ENCODE measurements at regions not wholly inside any gene's neighbourhood (a gene's known extent, or its start where the extent isn't known, plus 50 kb on each side); places are given as distances from the start of the nearest gene placed in this dataset.

DNA sequence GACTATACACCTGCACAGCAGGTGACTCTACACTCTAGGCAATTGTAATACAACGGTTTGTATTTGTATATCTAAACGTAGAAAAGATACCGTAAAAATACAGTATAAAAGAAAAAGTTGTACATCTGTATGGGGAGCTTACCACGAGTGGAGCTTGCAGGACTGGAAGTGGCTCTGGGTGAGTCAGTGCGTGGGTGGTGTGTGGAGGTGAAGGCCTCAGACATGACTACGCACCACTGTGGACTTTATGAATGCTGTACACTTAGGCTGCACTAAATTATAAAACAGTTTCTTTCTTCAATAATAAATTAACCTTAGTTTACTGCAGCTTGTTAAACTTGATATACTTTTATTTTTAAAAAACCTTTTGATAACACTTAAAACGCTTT is 85.0 kb upstream of the FAT1 start:
- no peak overlapping the region for H3K4me3 ChIP-seq (ENCODE audit: severe bottlenecking)
- no peaks in the 10 kb centered on the region for H3K9me3 ChIP-seq (ENCODE audit: severe bottlenecking)
- no peak overlapping the region for H3K27ac ChIP-seq (ENCODE audit: poor library complexity, severe bottlenecking)
- no peak for TF ChIP-seq CTCF (IDR thresholded peaks at IDR 0.05; ENCODE audit: poor library complexity, severe bottlenecking)
- H3K4me1 ChIP-seq (ENCODE audit: insufficient read depth, poor library complexity, severe bottlenecking): peaks cover 7% of the 10 kb centered on the region
- H3K36me3 ChIP-seq (ENCODE audit: low read depth): no peaks in the 10 kb centered on the region
- DNase-seq (ENCODE audit: low spot score): peak; percentile 65
- peak; percentile 85 for ATAC-seq (ENCODE audit: low read depth)
- no peaks in the 10 kb centered on the region for H3K27me3 ChIP-seq (ENCODE audit: insufficient read depth, poor library complexity, severe bottlenecking)

DNA sequence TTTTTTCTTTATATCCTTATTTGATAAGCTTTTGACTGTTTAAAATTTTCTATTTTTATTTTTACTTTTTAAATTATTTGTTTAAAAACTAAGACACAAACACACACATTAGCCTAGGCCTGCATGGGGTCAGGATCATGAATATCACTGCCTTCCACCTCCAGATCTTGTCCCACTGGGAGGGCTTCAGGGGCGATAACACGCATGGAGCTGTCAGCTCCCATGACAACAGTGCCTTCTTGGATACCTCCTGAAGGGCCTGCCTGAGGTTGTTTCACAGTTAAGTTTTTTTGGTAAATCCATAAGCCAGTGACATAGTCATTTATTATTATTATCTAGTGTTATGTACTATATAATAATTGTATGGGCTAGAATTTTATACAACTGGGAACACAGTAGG is 85.4 kb upstream of the FAT1 start:
- Histone ChIP-seq H3K4me1 (ENCODE audit: insufficient read depth, poor library complexity, severe bottlenecking) (peaks cover 7% of the 10 kb centered on the region), H3K27ac (ENCODE audit: poor library complexity, severe bottlenecking) (no peak overlapping the region), H3K4me3 (ENCODE audit: severe bottlenecking) (no peak overlapping the region), H3K9me3 (ENCODE audit: severe bottlenecking) (no peaks in the 10 kb centered on the region), H3K36me3 (ENCODE audit: low read depth) (no peaks in the 10 kb centered on the region), H3K27me3 (ENCODE audit: insufficient read depth, poor library complexity, severe bottlenecking) (no peaks in the 10 kb centered on the region)
- ATAC-seq (ENCODE audit: low read depth) (no peak), DNase-seq (ENCODE audit: low spot score) (no peak)
- TF ChIP-seq CTCF (IDR thresholded peaks at IDR 0.05; ENCODE audit: poor library complexity, severe bottlenecking): no peak

GRCh38 chr4:186810613-186811150 is 87.0 kb upstream of the FAT1 start:
- no peak overlapping the region for H3K4me3 ChIP-seq (ENCODE audit: severe bottlenecking)
- no peaks in the 10 kb centered on the region for H3K27me3 ChIP-seq (ENCODE audit: insufficient read depth, poor library complexity, severe bottlenecking)
- H3K36me3 ChIP-seq (ENCODE audit: low read depth): no peaks in the 10 kb centered on the region
- no peaks in the 10 kb centered on the region for H3K9me3 ChIP-seq (ENCODE audit: severe bottlenecking)
- ATAC-seq (ENCODE audit: low read depth) (no peak), DNase-seq (ENCODE audit: low spot score) (no peak)
- H3K27ac ChIP-seq (ENCODE audit: poor library complexity, severe bottlenecking): no peak overlapping the region
- peaks cover 7% of the 10 kb centered on the region for H3K4me1 ChIP-seq (ENCODE audit: insufficient read depth, poor library complexity, severe bottlenecking)
- no peak for TF ChIP-seq CTCF (IDR thresholded peaks at IDR 0.05; ENCODE audit: poor library complexity, severe bottlenecking)

GRCh38 chr4:186812592-186812991 is 88.9 kb upstream of the FAT1 start:
- ATAC-seq (ENCODE audit: low read depth): no peak
- Histone ChIP-seq H3K27ac (ENCODE audit: poor library complexity, severe bottlenecking) (no peak overlapping the region), H3K27me3 (ENCODE audit: insufficient read depth, poor library complexity, severe bottlenecking) (no peaks in the 10 kb centered on the region), H3K4me1 (ENCODE audit: insufficient read depth, poor library complexity, severe bottlenecking) (peaks cover 7% of the 10 kb centered on the region), H3K36me3 (ENCODE audit: low read depth) (no peaks in the 10 kb centered on the region), H3K9me3 (ENCODE audit: severe bottlenecking) (no peaks in the 10 kb centered on the region), H3K4me3 (ENCODE audit: severe bottlenecking) (no peak overlapping the region)
- DNase-seq (ENCODE audit: low spot score): no peak
- no peak for TF ChIP-seq CTCF (IDR thresholded peaks at IDR 0.05; ENCODE audit: poor library complexity, severe bottlenecking)

DNA sequence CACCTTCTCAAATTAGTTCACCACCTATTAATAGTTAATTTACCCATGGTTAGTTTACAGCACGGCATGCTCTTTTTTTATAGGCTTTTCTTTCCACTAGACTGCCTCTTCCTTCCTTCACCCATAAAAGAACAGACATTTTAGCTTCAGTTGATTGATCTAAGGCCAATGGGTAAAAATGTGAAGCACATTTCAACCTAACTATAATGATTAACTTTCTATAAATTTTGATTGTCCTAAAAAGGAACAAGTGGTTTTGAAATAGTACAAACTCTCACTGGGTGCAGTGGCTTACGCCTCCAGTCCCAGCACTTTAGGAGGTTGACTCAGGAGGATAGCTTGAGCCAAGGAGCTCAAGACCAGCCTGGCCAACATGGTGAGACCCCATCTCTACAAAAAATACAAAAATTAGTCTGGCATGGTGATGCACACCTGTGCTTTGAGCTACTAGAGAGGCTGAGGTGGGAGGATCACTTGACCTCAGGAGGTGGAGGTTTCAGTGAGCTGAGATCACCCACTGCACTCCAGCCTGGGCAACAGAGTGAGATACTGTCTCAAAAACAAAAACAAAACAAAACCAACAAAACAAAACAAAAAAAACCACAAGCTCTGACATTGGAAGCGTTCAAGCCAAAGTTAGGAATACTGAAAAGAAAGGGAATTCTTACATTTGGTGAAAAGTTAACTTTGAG is 89.9 kb upstream of the FAT1 start:
- no peak overlapping the region for H3K4me3 ChIP-seq (ENCODE audit: severe bottlenecking)
- peaks cover 4% of the 10 kb centered on the region for H3K4me1 ChIP-seq (ENCODE audit: insufficient read depth, poor library complexity, severe bottlenecking)
- no peaks in the 10 kb centered on the region for H3K9me3 ChIP-seq (ENCODE audit: severe bottlenecking)
- ATAC-seq (ENCODE audit: low read depth) (no peak), DNase-seq (ENCODE audit: low spot score) (no peak)
- no peak for TF ChIP-seq CTCF (IDR thresholded peaks at IDR 0.05; ENCODE audit: poor library complexity, severe bottlenecking)
- no peaks in the 10 kb centered on the region for H3K36me3 ChIP-seq (ENCODE audit: low read depth)
- no peak overlapping the region for H3K27ac ChIP-seq (ENCODE audit: poor library complexity, severe bottlenecking)
- H3K27me3 ChIP-seq (ENCODE audit: insufficient read depth, poor library complexity, severe bottlenecking): no peaks in the 10 kb centered on the region

Data from RWPE2 (cell line).